ENCODE measurements at regions not wholly inside any gene's neighbourhood (a gene's known extent, or its start where the extent isn't known, plus 50 kb on each side); places are given as distances from the start of the nearest gene placed in this dataset.

- Histone ChIP-seq H3K9ac (ENCODE audit: low read depth in 1 of 3, low read length in 3 of 3) (no peak overlapping the region), H3K4me3 (ENCODE audit: low read length in 3 of 3) (no peak overlapping the region), H3K4me1 (ENCODE audit: control insufficient read depth in 3 of 3, insufficient read depth in 3 of 3, low read length in 3 of 3) (peaks cover 16 to 23% (median 22%) of the 10 kb centered on the region in 3 donors), H3K27me3 (ENCODE audit: control insufficient read depth in 3 of 3, insufficient read depth in 3 of 3, low read length in 3 of 3) (no peaks in the 10 kb centered on the region), H3K36me3 (ENCODE audit: control insufficient read depth in 3 of 3, insufficient read depth in 3 of 3, low read length in 3 of 3) (no peaks in the 10 kb centered on the region), H3K9me3 (ENCODE audit: control insufficient read depth in 3 of 3, low read length in 3 of 3) (no peaks in the 10 kb centered on the region), H3K27ac (ENCODE audit: low read depth, low read length) (no peak overlapping the region)
Observed at GRCh38 chr3:187966636-187967406, 187.1 kb upstream of the LPP start.

- Histone ChIP-seq H3K9me3 (ENCODE audit: control insufficient read depth in 3 of 3, low read length in 3 of 3) (no peaks in the 10 kb centered on the region), H3K4me3 (ENCODE audit: low read length in 3 of 3) (no peak overlapping the region), H3K4me1 (ENCODE audit: control insufficient read depth in 3 of 3, insufficient read depth in 3 of 3, low read length in 3 of 3) (peaks cover 11 to 19% (median 14%) of the 10 kb centered on the region in 3 donors), H3K9ac (ENCODE audit: low read depth in 1 of 3, low read length in 3 of 3) (no peak overlapping the region), H3K27me3 (ENCODE audit: control insufficient read depth in 3 of 3, insufficient read depth in 3 of 3, low read length in 3 of 3) (no peaks in the 10 kb centered on the region), H3K27ac (ENCODE audit: low read depth, low read length) (no peak overlapping the region), H3K36me3 (ENCODE audit: control insufficient read depth in 3 of 3, insufficient read depth in 3 of 3, low read length in 3 of 3) (no peaks in the 10 kb centered on the region)
Observed at GRCh38 chr3:187967993-187968392, 186.0 kb upstream of the LPP start.

GRCh38 chr3:187968883-187969580 is 184.9 kb upstream of the LPP start:
- no peak overlapping the region for H3K4me3 ChIP-seq (ENCODE audit: low read length in 3 of 3)
- H3K27me3 ChIP-seq (ENCODE audit: control insufficient read depth in 3 of 3, insufficient read depth in 3 of 3, low read length in 3 of 3), result no peaks in the 10 kb centered on the region
- H3K36me3 ChIP-seq (ENCODE audit: control insufficient read depth in 3 of 3, insufficient read depth in 3 of 3, low read length in 3 of 3), result no peaks in the 10 kb centered on the region
- no peak overlapping the region for H3K9ac ChIP-seq (ENCODE audit: low read depth in 1 of 3, low read length in 3 of 3)
- H3K27ac ChIP-seq (ENCODE audit: low read depth, low read length), result no peak overlapping the region
- H3K9me3 ChIP-seq (ENCODE audit: control insufficient read depth in 3 of 3, low read length in 3 of 3), result no peaks in the 10 kb centered on the region
- peaks cover 2 to 9% (median 5%) of the 10 kb centered on the region in 3 donors for H3K4me1 ChIP-seq (ENCODE audit: control insufficient read depth in 3 of 3, insufficient read depth in 3 of 3, low read length in 3 of 3)

- Histone ChIP-seq H3K4me3 (ENCODE audit: low read length in 3 of 3) (no peak overlapping the region), H3K4me1 (ENCODE audit: control insufficient read depth in 3 of 3, insufficient read depth in 3 of 3, low read length in 3 of 3) (peaks cover 1 to 6% (median 5%) of the 10 kb centered on the region in 3 donors), H3K27ac (ENCODE audit: low read depth, low read length) (no peak overlapping the region), H3K9me3 (ENCODE audit: control insufficient read depth in 3 of 3, low read length in 3 of 3) (no peaks in the 10 kb centered on the region), H3K36me3 (ENCODE audit: control insufficient read depth in 3 of 3, insufficient read depth in 3 of 3, low read length in 3 of 3) (no peaks in the 10 kb centered on the region), H3K27me3 (ENCODE audit: control insufficient read depth in 3 of 3, insufficient read depth in 3 of 3, low read length in 3 of 3) (no peaks in the 10 kb centered on the region), H3K9ac (ENCODE audit: low read depth in 1 of 3, low read length in 3 of 3) (no peak overlapping the region)
Observed at GRCh38 chr3:187969581-187969950, 184.4 kb upstream of the LPP start.

GRCh38 chr3:187970106-187970505 is 183.9 kb upstream of the LPP start:
- no peak overlapping the region for H3K27ac ChIP-seq (ENCODE audit: low read depth, low read length)
- H3K4me1 ChIP-seq (ENCODE audit: control insufficient read depth in 3 of 3, insufficient read depth in 3 of 3, low read length in 3 of 3), result peaks cover 6 to 7% (median 6%) of the 10 kb centered on the region in 3 donors
- no peak overlapping the region for H3K4me3 ChIP-seq (ENCODE audit: low read length in 3 of 3)
- H3K27me3 ChIP-seq (ENCODE audit: control insufficient read depth in 3 of 3, insufficient read depth in 3 of 3, low read length in 3 of 3), result no peaks in the 10 kb centered on the region
- no peaks in the 10 kb centered on the region for H3K36me3 ChIP-seq (ENCODE audit: control insufficient read depth in 3 of 3, insufficient read depth in 3 of 3, low read length in 3 of 3)
- no peaks in the 10 kb centered on the region for H3K9me3 ChIP-seq (ENCODE audit: control insufficient read depth in 3 of 3, low read length in 3 of 3)
- H3K9ac ChIP-seq (ENCODE audit: low read depth in 1 of 3, low read length in 3 of 3), result no peak overlapping the region

GRCh38 chr3:187971629-187972028 is 182.3 kb upstream of the LPP start:
- peaks cover 16 to 20% (median 18%) of the 10 kb centered on the region in 3 donors for H3K4me1 ChIP-seq (ENCODE audit: control insufficient read depth in 3 of 3, insufficient read depth in 3 of 3, low read length in 3 of 3)
- H3K27me3 ChIP-seq (ENCODE audit: control insufficient read depth in 3 of 3, insufficient read depth in 3 of 3, low read length in 3 of 3), result no peaks in the 10 kb centered on the region
- no peak overlapping the region for H3K4me3 ChIP-seq (ENCODE audit: low read length in 3 of 3)
- H3K27ac ChIP-seq (ENCODE audit: low read depth, low read length), result no peak overlapping the region
- no peak overlapping the region for H3K9ac ChIP-seq (ENCODE audit: low read depth in 1 of 3, low read length in 3 of 3)
- H3K36me3 ChIP-seq (ENCODE audit: control insufficient read depth in 3 of 3, insufficient read depth in 3 of 3, low read length in 3 of 3), result no peaks in the 10 kb centered on the region
- no peaks in the 10 kb centered on the region for H3K9me3 ChIP-seq (ENCODE audit: control insufficient read depth in 3 of 3, low read length in 3 of 3)

DNA sequence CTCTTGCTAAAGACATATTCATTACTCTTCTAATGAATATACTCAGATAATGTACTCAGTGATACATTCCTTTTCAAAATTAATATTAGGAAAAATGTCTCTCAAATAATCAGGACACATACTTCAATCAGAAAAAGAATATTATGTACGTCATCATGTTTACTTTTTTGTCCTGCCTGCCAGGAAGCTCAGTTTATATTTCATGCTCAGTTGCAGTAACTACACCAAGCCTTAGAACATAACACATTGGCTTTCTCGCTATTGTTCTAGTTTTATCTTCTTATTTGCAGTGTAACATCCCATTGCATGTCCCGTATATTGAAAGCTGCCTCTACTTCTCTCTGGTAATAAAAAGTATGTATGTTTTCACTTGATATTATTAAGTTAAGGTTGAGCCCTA is 181.5 kb upstream of the LPP start:
- H3K9me3 ChIP-seq (ENCODE audit: control insufficient read depth in 3 of 3, low read length in 3 of 3), result no peaks in the 10 kb centered on the region
- H3K4me1 ChIP-seq (ENCODE audit: control insufficient read depth in 3 of 3, insufficient read depth in 3 of 3, low read length in 3 of 3), result peaks cover 13 to 20% (median 13%) of the 10 kb centered on the region in 3 donors
- H3K9ac ChIP-seq (ENCODE audit: low read depth in 1 of 3, low read length in 3 of 3), result no peak overlapping the region
- no peaks in the 10 kb centered on the region for H3K27me3 ChIP-seq (ENCODE audit: control insufficient read depth in 3 of 3, insufficient read depth in 3 of 3, low read length in 3 of 3)
- no peak overlapping the region for H3K27ac ChIP-seq (ENCODE audit: low read depth, low read length)
- no peak overlapping the region for H3K4me3 ChIP-seq (ENCODE audit: low read length in 3 of 3)
- H3K36me3 ChIP-seq (ENCODE audit: control insufficient read depth in 3 of 3, insufficient read depth in 3 of 3, low read length in 3 of 3), result no peaks in the 10 kb centered on the region

- H3K27ac ChIP-seq (ENCODE audit: low read depth, low read length), result no peak overlapping the region
- no peak overlapping the region for H3K4me3 ChIP-seq (ENCODE audit: low read length in 3 of 3)
- H3K4me1 ChIP-seq (ENCODE audit: control insufficient read depth in 3 of 3, insufficient read depth in 3 of 3, low read length in 3 of 3), result peaks cover 13 to 20% (median 13%) of the 10 kb centered on the region in 3 donors
- no peaks in the 10 kb centered on the region for H3K36me3 ChIP-seq (ENCODE audit: control insufficient read depth in 3 of 3, insufficient read depth in 3 of 3, low read length in 3 of 3)
- H3K27me3 ChIP-seq (ENCODE audit: control insufficient read depth in 3 of 3, insufficient read depth in 3 of 3, low read length in 3 of 3), result no peaks in the 10 kb centered on the region
- H3K9ac ChIP-seq (ENCODE audit: low read depth in 1 of 3, low read length in 3 of 3), result no peak overlapping the region
- H3K9me3 ChIP-seq (ENCODE audit: control insufficient read depth in 3 of 3, low read length in 3 of 3), result no peaks in the 10 kb centered on the region
Observed at GRCh38 chr3:187973977-187974870, 179.7 kb upstream of the LPP start.

DNA sequence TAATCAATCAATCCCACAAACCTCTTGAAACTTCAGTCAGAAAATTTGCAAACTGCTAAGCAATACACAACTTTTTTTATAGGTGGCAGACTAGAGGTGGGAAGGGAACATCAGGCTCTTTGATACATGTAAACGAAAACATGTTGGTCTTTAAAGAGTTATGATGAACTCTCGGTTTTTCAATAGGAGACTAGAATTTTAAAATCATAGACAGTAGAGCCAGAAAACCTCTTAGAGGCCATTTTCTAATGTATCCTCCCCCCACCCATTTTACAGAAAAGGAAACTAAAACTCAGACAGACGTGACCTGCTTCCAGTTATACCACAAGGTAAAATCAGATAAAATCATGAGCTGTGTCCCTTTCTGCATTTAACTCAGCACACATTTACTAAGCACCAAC is 179.1 kb upstream of the LPP start:
- Histone ChIP-seq H3K27ac (ENCODE audit: low read depth, low read length) (no peak overlapping the region), H3K4me3 (ENCODE audit: low read length in 3 of 3) (no peak overlapping the region), H3K4me1 (ENCODE audit: control insufficient read depth in 3 of 3, insufficient read depth in 3 of 3, low read length in 3 of 3) (peaks cover 13 to 20% (median 13%) of the 10 kb centered on the region in 3 donors), H3K9ac (ENCODE audit: low read depth in 1 of 3, low read length in 3 of 3) (peak overlapping the region in 1 of 3 donors; percentile 35), H3K27me3 (ENCODE audit: control insufficient read depth in 3 of 3, insufficient read depth in 3 of 3, low read length in 3 of 3) (no peaks in the 10 kb centered on the region), H3K36me3 (ENCODE audit: control insufficient read depth in 3 of 3, insufficient read depth in 3 of 3, low read length in 3 of 3) (no peaks in the 10 kb centered on the region), H3K9me3 (ENCODE audit: control insufficient read depth in 3 of 3, low read length in 3 of 3) (no peaks in the 10 kb centered on the region)

Data from skeletal muscle tissue (tissue), 3 donors.